Fibroblast of lung (primary cell): ENCODE measurements at regions not wholly inside any gene's neighbourhood (a gene's known extent, or its start where the extent isn't known, plus 50 kb on each side); places are given as distances from the start of the nearest gene placed in this dataset.

Experiments
- DNase-seq, 2 donors: peaks; one replicate each; pipeline versions ENCODE4 v3.0.0 to v3.0.0-alpha.2; 2010; ENCODE audit warnings: low read depth in 2 of 2
- H2AFZ ChIP-seq: 2 replicates; pipeline ENCODE4 v1.5.1; 2012; ENCODE audit warnings: low read length, control low read depth, inconsistent platforms
- H3K27ac ChIP-seq: 2 replicates; pipeline ENCODE4 v1.5.1; 2011; ENCODE audit warnings: low read length, control low read depth; ENCODE audit not compliant: insufficient read depth
- H3K27me3 ChIP-seq: 2 replicates; pipeline ENCODE4 v1.5.1; 2011; ENCODE audit warnings: mild to moderate bottlenecking, low read length; ENCODE audit not compliant: control insufficient read depth, insufficient read depth
- H3K36me3 ChIP-seq: 2 replicates; pipeline ENCODE4 v1.5.1; 2011; ENCODE audit warnings: low read length; ENCODE audit not compliant: control insufficient read depth, insufficient read depth
- H3K4me1 ChIP-seq: 2 replicates; pipeline ENCODE4 v1.5.1; 2011; ENCODE audit warnings: low read length; ENCODE audit not compliant: control insufficient read depth, insufficient read depth; ENCODE audit errors: extremely low read depth
- H3K4me2 ChIP-seq: 2 replicates; pipeline ENCODE4 v1.5.1; 2011; ENCODE audit warnings: low read length, control low read depth; ENCODE audit not compliant: insufficient read depth; ENCODE audit errors: extremely low read depth
- H3K4me3 ChIP-seq, 4 experiments: fragments of 200-600 bp in 1 of 4; sonication (generic) in 1 of 4; replicated peaks in 1 of 4; 2 replicates each; pipeline ENCODE4 v1.5.1; 2011 to 2016; ENCODE audit warnings: low read length in 4 of 4, low read depth in 3 of 4, mild to moderate bottlenecking in 3 of 4, control low read depth in 2 of 4, inconsistent platforms in 1 of 4, mixed read lengths in 1 of 4; ENCODE audit not compliant: insufficient read depth in 1 of 4; ENCODE audit errors: control extremely low read depth in 1 of 4
- H3K79me2 ChIP-seq: 2 replicates; pipeline ENCODE4 v1.5.1; 2012; ENCODE audit warnings: mild to moderate bottlenecking, low read length, inconsistent platforms; ENCODE audit not compliant: control insufficient read depth, insufficient read depth
- H3K9ac ChIP-seq: 2 replicates; pipeline ENCODE4 v1.5.1; 2011; ENCODE audit warnings: mild to moderate bottlenecking, low read length, control low read depth; ENCODE audit not compliant: insufficient read depth
- H3K9me3 ChIP-seq: 2 replicates; pipeline ENCODE4 v1.5.1; 2012; ENCODE audit warnings: low read depth, low read length; ENCODE audit not compliant: control insufficient read depth, insufficient read depth
- H4K20me1 ChIP-seq: 2 replicates; pipeline ENCODE4 v1.5.1; 2011; ENCODE audit warnings: low read length; ENCODE audit not compliant: control insufficient read depth, insufficient read depth; ENCODE audit errors: extremely low read depth
- CTCF ChIP-seq, 2 donors: IDR thresholded peaks in 1 of 2; conservative IDR thresholded peaks in 1 of 2; 1 replicate in 1 of 2; 2 replicates in 1 of 2; pipeline ENCODE4 v1.5.1; 2011 to 2012; ENCODE audit warnings: low read length in 2 of 2, control low read depth in 1 of 2, inconsistent platforms in 1 of 2, low read depth in 1 of 2, mild to moderate bottlenecking in 1 of 2
- EZH2 ChIP-seq: IDR thresholded peaks from 2 replicates; pipeline ENCODE4 v1.5.1; 2012; ENCODE audit warnings: low read length, control low read depth, mild to moderate bottlenecking; ENCODE audit errors: missing control alignments

GRCh38 chr1:58975888-58976287 lies 192.0 kb upstream of the JUN start:
- Histone ChIP-seq H3K4me3 (no peak overlapping the region), H3K36me3 (no peaks in the 10 kb centered on the region), H3K9me3 (no peaks in the 10 kb centered on the region), H3K79me2 (no peaks in the 10 kb centered on the region), H4K20me1 (no peaks in the 10 kb centered on the region), H2AFZ (no peak overlapping the region), H3K4me2 (no peak overlapping the region), H3K27me3 (no peaks in the 10 kb centered on the region), H3K4me1 (no peaks in the 10 kb centered on the region), H3K27ac (no peak overlapping the region), H3K9ac (no peak overlapping the region)
- no peak for DNase-seq
- TF ChIP-seq EZH2 (no peak), CTCF (conservative IDR thresholded peaks at IDR 0.05 in 1 of 2, IDR thresholded peaks at IDR 0.05 in 1 of 2; ENCODE audit: low read depth in 1 of 2, low read length in 2 of 2) (no peak)

DNA sequence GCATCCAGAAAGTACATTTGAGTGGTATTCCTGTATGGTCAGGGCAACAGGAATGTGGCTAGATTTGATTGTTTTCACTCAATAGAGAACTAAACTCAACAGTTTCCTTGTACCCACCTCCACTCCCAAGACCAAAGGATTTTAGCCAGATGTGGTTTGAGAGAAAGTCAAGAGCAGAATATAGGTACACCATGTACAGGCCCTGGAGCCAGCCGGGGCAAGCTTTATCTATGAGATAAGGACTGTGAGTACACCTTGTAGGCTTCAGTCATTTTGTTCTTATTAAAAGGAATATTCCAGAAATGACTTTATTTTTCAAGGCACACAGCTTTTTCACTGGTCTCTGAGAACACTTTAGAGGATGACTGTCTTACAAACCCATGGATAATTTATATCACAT lies 192.4 kb upstream of the JUN start:
- H3K4me3 ChIP-seq = no peak overlapping the region
- no peaks in the 10 kb centered on the region for H3K9me3 ChIP-seq
- H3K27me3 ChIP-seq = no peaks in the 10 kb centered on the region
- H2AFZ ChIP-seq = no peak overlapping the region
- no peak overlapping the region for H3K9ac ChIP-seq
- no peak overlapping the region for H3K27ac ChIP-seq
- DNase-seq = no peak
- TF ChIP-seq CTCF (conservative IDR thresholded peaks at IDR 0.05 in 1 of 2, IDR thresholded peaks at IDR 0.05 in 1 of 2; ENCODE audit: low read depth in 1 of 2, low read length in 2 of 2) (no peak), EZH2 (no peak)
- no peaks in the 10 kb centered on the region for H3K79me2 ChIP-seq
- H3K36me3 ChIP-seq = no peaks in the 10 kb centered on the region
- H3K4me2 ChIP-seq = no peak overlapping the region
- no peaks in the 10 kb centered on the region for H3K4me1 ChIP-seq
- H4K20me1 ChIP-seq = no peaks in the 10 kb centered on the region

DNA sequence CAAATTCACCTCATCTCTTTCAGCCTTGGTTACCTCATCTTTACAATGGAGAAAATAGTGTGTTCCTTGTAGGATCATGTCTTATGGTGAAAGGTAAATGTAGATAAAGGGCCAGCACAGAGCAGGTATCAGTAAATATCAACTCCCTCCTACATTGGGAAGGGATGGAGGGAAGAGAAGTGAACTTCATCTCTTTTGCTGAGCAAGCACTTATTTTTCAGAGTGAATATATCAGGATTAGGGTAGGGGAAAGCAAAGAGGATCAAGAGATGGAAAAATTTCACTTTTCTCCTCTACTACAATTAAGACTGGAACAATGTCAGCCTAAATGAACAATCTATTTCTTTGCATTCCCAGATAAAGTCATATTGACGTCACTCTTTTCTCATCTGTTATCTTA lies 193.8 kb upstream of the JUN start:
- Histone ChIP-seq H3K79me2 (no peaks in the 10 kb centered on the region), H3K4me2 (no peak overlapping the region), H3K27ac (no peak overlapping the region), H3K9me3 (no peaks in the 10 kb centered on the region), H3K27me3 (no peaks in the 10 kb centered on the region), H4K20me1 (no peaks in the 10 kb centered on the region), H3K36me3 (no peaks in the 10 kb centered on the region), H3K4me1 (peaks cover 5% of the 10 kb centered on the region), H3K4me3 (no peak overlapping the region), H3K9ac (no peak overlapping the region), H2AFZ (no peak overlapping the region)
- DNase-seq = no peak
- TF ChIP-seq EZH2 = no peak
- no peak for TF ChIP-seq CTCF (conservative IDR thresholded peaks at IDR 0.05 in 1 of 2, IDR thresholded peaks at IDR 0.05 in 1 of 2; ENCODE audit: low read depth in 1 of 2, low read length in 2 of 2)
